HEK293 (cell line): ENCODE measurements at regions not wholly inside any gene's neighbourhood (a gene's known extent, or its start where the extent isn't known, plus 50 kb on each side); places are given as distances from the start of the nearest gene placed in this dataset.
A peak's percentile ranks its signal among the peaks of the same experiment; 100 is the strongest.

Experiments used
- CTCF ChIA-PET: fragments of 350-600 bp; formaldehyde crosslinking; extraction: SDS; loops from one replicate; lab custom pipeline; 2021; ENCODE audit warnings: antibody characterized with exemption; lab: Yijun Ruan, JAX
- POLR2A ChIA-PET: fragments of 300-600 bp; formaldehyde crosslinking; extraction: SDS; loops from one replicate; lab custom pipeline; 2020; ENCODE audit warnings: antibody characterized with exemption, inconsistent platforms; lab: Yijun Ruan, JAX
- H3K27ac ChIP-seq: fragments of 200-500 bp; sonication (Bioruptor generic); 2 replicates; pipeline ENCODE4 v1.5.1; 2014; ENCODE audit warnings: low read depth, low read length, control low read depth, inconsistent platforms; ENCODE audit errors: extremely low read depth
- H3K36me3 ChIP-seq, 2 experiments: fragments of 200-500 bp in 1 of 2; sonication (Bioruptor generic) in 1 of 2; 1 replicate in 1 of 2; 2 replicates in 1 of 2; pipeline ENCODE4 v1.5.1; 2014 to 2017; ENCODE audit warnings: inconsistent platforms in 2 of 2, low read length in 2 of 2; ENCODE audit not compliant: control insufficient read depth in 2 of 2, insufficient read depth in 1 of 2
- H3K4me1 ChIP-seq: fragments of 200-500 bp; sonication (Bioruptor generic); 2 replicates; pipeline ENCODE4 v1.5.1; 2014; ENCODE audit warnings: mild to moderate bottlenecking, low read length, inconsistent platforms; ENCODE audit not compliant: control insufficient read depth, insufficient read depth
- H3K4me3 ChIP-seq: 2 replicates; pipeline ENCODE4 v1.5.1; 2011; ENCODE audit warnings: low read depth, mild to moderate bottlenecking, control low read depth, low read length, moderate library complexity
- H3K9me3 ChIP-seq: fragments of 200-500 bp; sonication (Bioruptor generic); 2 replicates; pipeline ENCODE4 v1.5.1; 2014; ENCODE audit warnings: low read depth, low read length, inconsistent platforms; ENCODE audit not compliant: control insufficient read depth, insufficient read depth
- KLF8 ChIP-seq: fragments of 450-650 bp; formaldehyde crosslinking; IDR thresholded peaks from 2 replicates; pipeline ENCODE4 v1.5.1; 2016; ENCODE audit warnings: missing biosample characterization, missing genetic modification characterization
- RBAK ChIP-seq: fragments of 450-650 bp; formaldehyde crosslinking; IDR thresholded peaks from 2 replicates; pipeline ENCODE4 v1.5.1; 2016; ENCODE audit warnings: missing biosample characterization, missing genetic modification characterization
- YY2 ChIP-seq: fragments of 450-650 bp; formaldehyde crosslinking; IDR thresholded peaks from 2 replicates; pipeline ENCODE4 v1.5.1; 2016; ENCODE audit warnings: missing biosample characterization, missing genetic modification characterization
- ZEB2 ChIP-seq: fragments of 450-650 bp; formaldehyde crosslinking; IDR thresholded peaks from 2 replicates; pipeline ENCODE4 v1.5.1; 2016; ENCODE audit warnings: missing biosample characterization, missing genetic modification characterization
- ZFP69B ChIP-seq: fragments of 450-650 bp; formaldehyde crosslinking; IDR thresholded peaks from 2 replicates; pipeline ENCODE4 v1.5.1; 2016; ENCODE audit warnings: missing biosample characterization, missing genetic modification characterization
- ZNF16 ChIP-seq: fragments of 450-650 bp; formaldehyde crosslinking; IDR thresholded peaks from 2 replicates; pipeline ENCODE4 v1.5.1; 2016; ENCODE audit warnings: low read depth, missing biosample characterization, missing genetic modification characterization
- ZNF23 ChIP-seq: fragments of 450-650 bp; formaldehyde crosslinking; IDR thresholded peaks from 2 replicates; pipeline ENCODE4 v1.5.1; 2016; ENCODE audit warnings: missing biosample characterization, missing genetic modification characterization, borderline replicate concordance
- ZNF274 ChIP-seq, 2 experiments: fragments of 200-500 bp in 1 of 2; fragments of 450-650 bp in 1 of 2; sonication (Bioruptor generic) in 1 of 2; formaldehyde crosslinking in 1 of 2; IDR thresholded peaks; 2 replicates each; pipeline versions ENCODE4 v1.5.1 to v1.6.1; 2014 to 2016; ENCODE audit warnings: borderline replicate concordance in 1 of 2, inconsistent platforms in 1 of 2, low read length in 1 of 2, missing biosample characterization in 1 of 2, missing genetic modification characterization in 1 of 2
- ZNF311 ChIP-seq: fragments of 450-650 bp; formaldehyde crosslinking; IDR thresholded peaks from 2 replicates; pipeline ENCODE4 v1.5.1; 2017; ENCODE audit warnings: missing biosample characterization, missing genetic modification characterization, borderline replicate concordance
- ZNF394 ChIP-seq: fragments of 450-650 bp; formaldehyde crosslinking; IDR thresholded peaks from 2 replicates; pipeline ENCODE4 v1.5.1; 2016; ENCODE audit warnings: missing biosample characterization, missing genetic modification characterization, mild to moderate bottlenecking, moderate library complexity, borderline replicate concordance
- ZNF560 ChIP-seq: fragments of 450-650 bp; formaldehyde crosslinking; IDR thresholded peaks from 2 replicates; pipeline ENCODE4 v1.5.1; 2017; ENCODE audit warnings: missing biosample characterization, missing genetic modification characterization, borderline replicate concordance
- ZNF571 ChIP-seq: fragments of 450-650 bp; formaldehyde crosslinking; IDR thresholded peaks from 2 replicates; pipeline ENCODE4 v1.5.0; 2017; ENCODE audit warnings: missing biosample characterization, missing genetic modification characterization
- ZNF670 ChIP-seq: fragments of 450-650 bp; formaldehyde crosslinking; IDR thresholded peaks from 2 replicates; pipeline ENCODE4 v1.5.1; 2016; ENCODE audit warnings: missing biosample characterization, missing genetic modification characterization, low read depth
- ZNF747 ChIP-seq: fragments of 450-650 bp; formaldehyde crosslinking; IDR thresholded peaks from 2 replicates; pipeline ENCODE4 v1.5.1; 2016; ENCODE audit warnings: missing biosample characterization, missing genetic modification characterization
- ZSCAN16 ChIP-seq: fragments of 450-650 bp; formaldehyde crosslinking; IDR thresholded peaks from 2 replicates; pipeline ENCODE4 v1.5.1; 2016; ENCODE audit warnings: missing biosample characterization, missing genetic modification characterization
- TF ChIP-seq, protein P1 (sequence below): fragments of 450-650 bp; formaldehyde crosslinking; IDR thresholded peaks from 2 replicates; pipeline ENCODE4 v1.5.1; 2016; ENCODE audit warnings: missing biosample characterization, missing genetic modification characterization
- TF ChIP-seq, protein P2 (sequence below): fragments of 450-650 bp; formaldehyde crosslinking; IDR thresholded peaks from 2 replicates; pipeline ENCODE4 v1.5.1; 2016; ENCODE audit warnings: missing biosample characterization, missing genetic modification characterization
- TF ChIP-seq, protein P3 (sequence below): fragments of 450-650 bp; formaldehyde crosslinking; IDR thresholded peaks from 2 replicates; pipeline ENCODE4 v1.5.1; 2016; ENCODE audit warnings: missing biosample characterization, missing genetic modification characterization, low read depth
- TF ChIP-seq, protein P4 (sequence below): fragments of 450-650 bp; formaldehyde crosslinking; IDR thresholded peaks from 2 replicates; pipeline ENCODE4 v1.5.1; 2017; ENCODE audit warnings: missing biosample characterization, missing genetic modification characterization

DNA sequence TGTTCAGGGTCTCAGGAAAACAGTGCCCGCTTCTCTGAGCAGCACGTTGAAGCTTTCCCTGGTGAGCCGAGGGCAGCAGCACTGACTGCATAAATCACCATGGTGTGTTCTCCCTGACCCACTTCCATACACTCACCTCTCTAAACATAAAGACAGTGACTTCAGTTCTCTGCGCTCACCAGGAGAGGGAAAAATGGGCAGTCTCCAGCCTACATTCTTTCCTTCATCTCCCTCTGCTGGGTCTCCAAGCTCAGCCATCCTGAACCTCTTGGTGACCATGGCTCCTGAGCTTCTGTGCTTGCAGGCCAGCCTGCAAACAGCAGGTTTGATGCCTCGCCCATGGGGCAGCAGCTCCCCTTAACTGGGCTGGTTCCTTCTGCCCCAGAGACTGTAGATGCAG, 236.6 kb upstream of the ZNF32 start:
- no peak overlapping the region for H3K27ac ChIP-seq
- CTCF ChIA-PET = interaction anchor here (0.8 kb wide), 1 partner anchor 19 kb away, joined by 3 read pairs; no protein-coding TSS in a partner anchor
- no peaks in the 10 kb centered on the region for H3K4me1 ChIP-seq
- POLR2A ChIA-PET = no interaction called here
- H3K36me3 ChIP-seq = no peaks in the 10 kb centered on the region
- no peak overlapping the region for H3K4me3 ChIP-seq
- TF ChIP-seq, protein P1, sequence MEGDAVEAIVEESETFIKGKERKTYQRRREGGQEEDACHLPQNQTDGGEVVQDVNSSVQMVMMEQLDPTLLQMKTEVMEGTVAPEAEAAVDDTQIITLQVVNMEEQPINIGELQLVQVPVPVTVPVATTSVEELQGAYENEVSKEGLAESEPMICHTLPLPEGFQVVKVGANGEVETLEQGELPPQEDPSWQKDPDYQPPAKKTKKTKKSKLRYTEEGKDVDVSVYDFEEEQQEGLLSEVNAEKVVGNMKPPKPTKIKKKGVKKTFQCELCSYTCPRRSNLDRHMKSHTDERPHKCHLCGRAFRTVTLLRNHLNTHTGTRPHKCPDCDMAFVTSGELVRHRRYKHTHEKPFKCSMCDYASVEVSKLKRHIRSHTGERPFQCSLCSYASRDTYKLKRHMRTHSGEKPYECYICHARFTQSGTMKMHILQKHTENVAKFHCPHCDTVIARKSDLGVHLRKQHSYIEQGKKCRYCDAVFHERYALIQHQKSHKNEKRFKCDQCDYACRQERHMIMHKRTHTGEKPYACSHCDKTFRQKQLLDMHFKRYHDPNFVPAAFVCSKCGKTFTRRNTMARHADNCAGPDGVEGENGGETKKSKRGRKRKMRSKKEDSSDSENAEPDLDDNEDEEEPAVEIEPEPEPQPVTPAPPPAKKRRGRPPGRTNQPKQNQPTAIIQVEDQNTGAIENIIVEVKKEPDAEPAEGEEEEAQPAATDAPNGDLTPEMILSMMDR = peak; percentile 49
- no peak for TF ChIP-seq ZNF747 (tag by site-specific recombination)
- no peaks in the 10 kb centered on the region for H3K9me3 ChIP-seq

DNA sequence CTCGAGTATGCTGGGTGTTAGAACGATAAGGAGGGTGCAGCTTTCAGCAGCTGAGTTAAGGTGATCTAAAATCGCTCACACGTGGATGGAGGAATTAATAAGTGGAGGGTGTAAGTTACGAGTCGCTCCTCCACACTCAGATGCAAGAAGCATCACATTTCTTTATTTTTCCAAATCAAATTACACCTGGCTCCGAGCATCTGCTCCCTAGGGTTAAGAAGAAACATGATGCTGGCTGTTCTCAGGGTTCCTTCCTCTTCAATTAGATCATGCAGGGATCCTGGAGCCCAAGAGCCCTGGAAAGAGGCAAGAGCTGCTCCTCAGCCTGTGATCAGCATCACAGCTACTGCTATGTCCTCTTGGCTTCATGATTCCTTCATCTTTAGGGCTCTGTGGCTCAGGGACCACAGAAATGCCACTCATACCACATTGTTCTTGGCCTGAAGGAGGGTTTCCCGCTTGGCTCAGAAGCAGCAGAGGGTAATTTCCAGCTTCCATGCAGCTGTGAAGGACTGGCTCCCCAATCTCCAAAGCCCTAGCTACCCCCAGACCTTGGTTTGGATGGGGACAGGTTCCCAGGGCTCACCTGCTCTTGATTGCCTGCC, 235.9 kb upstream of the ZNF32 start:
- H3K36me3 ChIP-seq = no peaks in the 10 kb centered on the region
- H3K9me3 ChIP-seq = no peaks in the 10 kb centered on the region
- ChIA-PET POLR2A (no interaction called here), CTCF (interaction anchor here (0.8 kb wide), 1 partner anchor 19 kb away, joined by 3 read pairs; no protein-coding TSS in a partner anchor)
- H3K27ac ChIP-seq = no peak overlapping the region
- no peaks in the 10 kb centered on the region for H3K4me1 ChIP-seq
- TF ChIP-seq ZNF311 (tag by site-specific recombination) (no peak), ZSCAN16 (no peak), RBAK (no peak), ZNF274 (IDR thresholded peaks at IDR 0.05; ENCODE audit: low read length) (no peak), ZNF274 (tag by site-specific recombination; IDR thresholded peaks at IDR 0.05; ENCODE audit: borderline replicate concordance) (no peak), ZNF571 (tag by site-specific recombination) (no peak), ZNF394 (tag by site-specific recombination) (no peak), ZNF560 (no peak), ZNF23 (tag by site-specific recombination) (no peak), YY2 (no peak)
- TF ChIP-seq, protein P2, sequence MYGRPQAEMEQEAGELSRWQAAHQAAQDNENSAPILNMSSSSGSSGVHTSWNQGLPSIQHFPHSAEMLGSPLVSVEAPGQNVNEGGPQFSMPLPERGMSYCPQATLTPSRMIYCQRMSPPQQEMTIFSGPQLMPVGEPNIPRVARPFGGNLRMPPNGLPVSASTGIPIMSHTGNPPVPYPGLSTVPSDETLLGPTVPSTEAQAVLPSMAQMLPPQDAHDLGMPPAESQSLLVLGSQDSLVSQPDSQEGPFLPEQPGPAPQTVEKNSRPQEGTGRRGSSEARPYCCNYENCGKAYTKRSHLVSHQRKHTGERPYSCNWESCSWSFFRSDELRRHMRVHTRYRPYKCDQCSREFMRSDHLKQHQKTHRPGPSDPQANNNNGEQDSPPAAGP (tag by site-specific recombination) = no peak
- TF ChIP-seq, protein P3, sequence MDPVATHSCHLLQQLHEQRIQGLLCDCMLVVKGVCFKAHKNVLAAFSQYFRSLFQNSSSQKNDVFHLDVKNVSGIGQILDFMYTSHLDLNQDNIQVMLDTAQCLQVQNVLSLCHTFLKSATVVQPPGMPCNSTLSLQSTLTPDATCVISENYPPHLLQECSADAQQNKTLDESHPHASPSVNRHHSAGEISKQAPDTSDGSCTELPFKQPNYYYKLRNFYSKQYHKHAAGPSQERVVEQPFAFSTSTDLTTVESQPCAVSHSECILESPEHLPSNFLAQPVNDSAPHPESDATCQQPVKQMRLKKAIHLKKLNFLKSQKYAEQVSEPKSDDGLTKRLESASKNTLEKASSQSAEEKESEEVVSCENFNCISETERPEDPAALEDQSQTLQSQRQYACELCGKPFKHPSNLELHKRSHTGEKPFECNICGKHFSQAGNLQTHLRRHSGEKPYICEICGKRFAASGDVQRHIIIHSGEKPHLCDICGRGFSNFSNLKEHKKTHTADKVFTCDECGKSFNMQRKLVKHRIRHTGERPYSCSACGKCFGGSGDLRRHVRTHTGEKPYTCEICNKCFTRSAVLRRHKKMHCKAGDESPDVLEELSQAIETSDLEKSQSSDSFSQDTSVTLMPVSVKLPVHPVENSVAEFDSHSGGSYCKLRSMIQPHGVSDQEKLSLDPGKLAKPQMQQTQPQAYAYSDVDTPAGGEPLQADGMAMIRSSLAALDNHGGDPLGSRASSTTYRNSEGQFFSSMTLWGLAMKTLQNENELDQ (tag by site-specific recombination) = no peak
- H3K4me3 ChIP-seq = no peak overlapping the region

DNA sequence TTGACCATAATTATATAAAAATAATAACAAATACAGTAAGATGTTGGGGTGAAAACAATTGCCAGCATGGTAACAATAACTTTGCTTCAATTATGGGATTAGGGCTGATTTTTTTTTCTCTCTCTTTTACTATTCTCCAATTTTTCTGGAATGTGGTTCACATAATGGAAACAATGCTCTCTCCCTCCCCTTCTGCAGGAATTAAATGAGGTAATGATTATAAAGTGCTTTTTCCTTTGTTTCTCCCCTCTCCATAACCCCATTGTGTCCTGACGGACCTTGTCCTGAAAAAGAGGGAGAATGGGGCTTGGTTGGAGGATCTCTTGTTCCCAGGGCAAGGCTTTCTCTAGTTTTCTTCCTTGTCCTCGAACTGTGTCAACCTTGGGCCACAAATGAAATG, 234.0 kb upstream of the ZNF32 start:
- TF ChIP-seq ZFP69B (tag by site-specific recombination) (no peak), ZNF16 (tag by site-specific recombination) (no peak), ZEB2 (tag by site-specific recombination) (no peak), KLF8 (no peak), ZNF670 (tag by site-specific recombination) (no peak)
- TF ChIP-seq, protein P4, sequence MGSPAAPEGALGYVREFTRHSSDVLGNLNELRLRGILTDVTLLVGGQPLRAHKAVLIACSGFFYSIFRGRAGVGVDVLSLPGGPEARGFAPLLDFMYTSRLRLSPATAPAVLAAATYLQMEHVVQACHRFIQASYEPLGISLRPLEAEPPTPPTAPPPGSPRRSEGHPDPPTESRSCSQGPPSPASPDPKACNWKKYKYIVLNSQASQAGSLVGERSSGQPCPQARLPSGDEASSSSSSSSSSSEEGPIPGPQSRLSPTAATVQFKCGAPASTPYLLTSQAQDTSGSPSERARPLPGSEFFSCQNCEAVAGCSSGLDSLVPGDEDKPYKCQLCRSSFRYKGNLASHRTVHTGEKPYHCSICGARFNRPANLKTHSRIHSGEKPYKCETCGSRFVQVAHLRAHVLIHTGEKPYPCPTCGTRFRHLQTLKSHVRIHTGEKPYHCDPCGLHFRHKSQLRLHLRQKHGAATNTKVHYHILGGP (tag by site-specific recombination) = no peak
- H3K36me3 ChIP-seq = no peaks in the 10 kb centered on the region
- no peak overlapping the region for H3K4me3 ChIP-seq
- H3K27ac ChIP-seq = no peak overlapping the region
- H3K4me1 ChIP-seq = no peaks in the 10 kb centered on the region
- H3K9me3 ChIP-seq = no peaks in the 10 kb centered on the region
- POLR2A ChIA-PET = no interaction called here
- CTCF ChIA-PET = no interaction called here
